NCI-H2227 (cell line): ENCODE measurements at regions not wholly inside any gene's neighbourhood (a gene's known extent, or its start where the extent isn't known, plus 50 kb on each side); places are given as distances from the start of the nearest gene placed in this dataset.
"Not testable (repeated sequence)": the region's sequence is repeated elsewhere in the genome, so short reads cannot be mapped to it uniquely, and the experiment has no call there.

Experiments used
- DNase-seq: peaks from one replicate; lab custom pipeline; 2025; ENCODE audit not compliant: unreplicated experiment; lab: John Stamatoyannopoulos, UW

DNA sequence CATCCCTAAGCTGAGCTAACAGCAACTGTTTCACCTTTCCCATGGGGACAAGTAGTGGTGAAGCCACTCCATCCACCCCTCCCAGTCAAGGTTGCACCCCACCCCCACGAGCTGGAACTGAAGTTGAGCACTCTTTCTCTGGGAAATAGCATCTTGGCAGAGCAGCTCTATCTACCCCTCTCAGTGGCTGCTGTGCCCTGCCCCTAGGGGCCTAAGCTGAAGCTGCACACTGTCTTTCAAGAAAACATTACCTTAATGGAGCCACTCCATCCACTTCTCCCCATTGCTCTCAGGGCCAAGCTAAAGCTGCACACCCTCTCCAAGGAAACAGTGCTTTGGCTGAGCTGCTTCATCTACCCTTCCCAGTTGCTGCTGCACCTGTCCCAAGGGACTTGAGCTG, 170.6 kb upstream of the CCDC196 start:
- no peak for DNase-seq

DNA sequence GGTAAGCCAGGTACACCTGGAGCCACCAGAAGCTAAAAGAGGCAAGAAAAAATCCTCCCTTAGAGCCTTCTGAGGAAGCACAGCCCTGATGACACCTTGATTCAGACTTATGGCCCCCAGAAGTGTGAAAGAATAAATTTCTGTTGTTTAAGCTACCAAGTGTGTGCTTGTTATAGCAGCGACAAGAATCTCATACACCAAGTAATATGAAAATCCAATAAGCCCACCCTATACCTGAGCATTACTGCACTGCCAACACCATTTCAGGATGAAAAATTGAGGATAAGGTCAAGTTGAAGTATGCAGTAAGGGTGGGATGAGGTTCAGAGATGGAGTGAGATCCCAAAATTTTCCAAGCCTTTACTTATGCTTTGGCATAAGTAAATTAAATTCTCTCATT, 163.6 kb upstream of the CCDC196 start:
- no peak for DNase-seq

DNA sequence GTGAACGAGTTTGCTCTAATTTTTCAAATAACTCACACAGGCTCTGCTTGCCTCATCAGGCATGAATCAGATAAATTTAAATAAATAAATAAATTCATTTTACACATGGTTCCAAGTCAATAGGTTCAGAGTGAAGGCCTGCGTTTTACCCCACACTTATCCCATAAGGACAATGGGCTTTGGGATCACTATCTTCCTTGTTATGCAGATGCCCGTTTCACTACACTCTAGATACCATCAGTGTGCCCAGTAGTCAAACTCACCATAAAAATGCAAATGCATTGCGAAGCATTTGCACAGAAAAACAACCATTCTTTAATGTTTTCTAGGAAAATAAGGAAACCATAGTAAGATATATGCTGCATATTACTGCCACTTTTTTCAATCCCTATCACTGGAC, 155.9 kb upstream of the CCDC196 start:
- no peak for DNase-seq

DNA sequence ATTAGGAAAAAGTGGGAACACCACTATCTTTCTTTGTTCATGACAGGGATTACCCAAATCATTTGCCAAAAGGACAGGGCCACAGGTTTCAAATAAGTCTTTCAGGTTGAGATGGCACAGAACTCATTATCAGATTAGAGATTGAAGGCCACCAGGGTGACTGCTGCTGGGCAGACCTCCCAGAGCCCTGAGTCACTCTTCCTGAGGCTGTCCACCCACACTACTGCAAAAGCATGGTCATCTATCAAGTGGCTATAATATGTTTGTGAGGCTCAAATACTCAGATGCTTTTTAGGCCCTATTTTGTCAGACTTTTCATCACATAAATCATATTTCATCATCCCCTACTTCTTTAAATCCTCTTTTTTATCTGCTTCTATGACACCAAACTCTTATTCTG, 155.3 kb upstream of the CCDC196 start:
- DNase-seq = no peak

DNA sequence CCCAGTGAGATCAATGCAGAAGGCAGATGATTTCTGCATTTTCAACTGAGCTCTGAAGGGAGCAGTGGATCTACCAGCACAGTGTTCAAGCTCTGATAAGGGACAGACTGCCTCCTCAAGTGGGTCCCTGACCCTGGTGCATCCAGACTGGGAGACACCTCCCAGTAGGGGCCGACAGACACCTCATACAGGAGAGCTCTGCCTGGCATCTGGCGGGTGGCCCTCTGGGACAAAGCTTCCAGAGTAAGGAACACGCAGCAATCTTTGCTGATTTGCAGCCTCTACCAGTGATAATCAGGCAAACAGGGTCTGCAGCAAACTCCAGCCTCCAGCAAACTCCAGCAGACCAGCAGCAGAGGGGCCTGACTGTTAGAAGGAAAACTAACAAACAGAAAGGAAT, 152.9 kb upstream of the CCDC196 start:
- DNase-seq = not testable (repeated sequence)

DNA sequence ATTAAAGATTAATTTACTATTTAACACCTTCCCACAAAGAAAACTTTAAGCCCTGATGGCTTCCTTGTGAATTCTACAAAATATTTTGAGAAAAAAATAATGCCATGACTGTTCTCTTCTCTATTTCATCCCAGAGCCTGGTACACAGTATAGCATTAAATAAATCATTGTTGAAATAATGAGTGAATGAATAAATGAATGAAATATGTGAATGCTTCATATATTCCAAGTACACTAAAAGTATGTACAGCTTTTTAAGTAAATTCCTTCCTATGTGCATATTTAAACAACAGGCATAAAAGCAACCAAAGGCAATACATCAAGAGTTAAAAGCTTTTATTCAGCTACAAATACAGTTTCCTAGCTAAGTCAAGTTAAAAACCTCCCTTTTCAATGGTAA, 144.9 kb upstream of the CCDC196 start:
- DNase-seq = no peak

DNA sequence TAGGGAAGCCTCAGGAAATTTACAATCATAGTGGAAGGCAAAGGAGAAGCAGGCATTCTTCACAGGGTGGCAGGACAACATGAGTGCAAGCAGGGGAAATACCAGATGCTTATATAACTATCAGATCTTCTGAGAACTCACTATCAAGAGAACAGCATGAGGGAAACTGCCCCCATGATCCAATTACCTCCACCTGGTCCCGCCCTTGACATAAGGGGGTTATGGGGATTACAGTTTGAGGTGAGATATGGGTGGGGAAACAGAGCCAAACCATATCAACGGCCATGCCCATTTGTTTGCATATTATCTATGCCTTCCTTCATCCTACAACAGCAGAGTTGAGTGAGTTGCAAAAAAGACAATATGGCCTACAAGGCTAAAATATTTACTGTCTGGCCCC, 140.2 kb upstream of the CCDC196 start:
- DNase-seq = no peak

DNA sequence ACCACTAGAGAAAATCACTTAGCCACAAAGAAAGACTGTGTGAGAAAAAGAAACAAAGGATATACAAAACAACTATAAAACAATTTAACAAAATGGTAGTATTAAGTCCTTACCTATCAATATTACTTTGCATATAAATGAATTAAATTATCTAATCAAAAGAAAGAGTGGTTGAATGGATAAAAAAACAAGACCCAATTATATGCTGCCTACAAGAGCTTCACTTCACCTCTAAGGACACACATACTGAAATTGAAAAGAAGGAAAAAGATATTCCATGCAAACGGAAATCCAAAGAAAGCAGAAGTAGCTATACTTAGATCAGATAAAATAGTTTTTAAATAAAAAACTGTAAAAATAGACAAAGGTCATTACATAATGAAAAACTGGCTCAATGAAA, 134.9 kb upstream of the CCDC196 start:
- DNase-seq = no peak

DNA sequence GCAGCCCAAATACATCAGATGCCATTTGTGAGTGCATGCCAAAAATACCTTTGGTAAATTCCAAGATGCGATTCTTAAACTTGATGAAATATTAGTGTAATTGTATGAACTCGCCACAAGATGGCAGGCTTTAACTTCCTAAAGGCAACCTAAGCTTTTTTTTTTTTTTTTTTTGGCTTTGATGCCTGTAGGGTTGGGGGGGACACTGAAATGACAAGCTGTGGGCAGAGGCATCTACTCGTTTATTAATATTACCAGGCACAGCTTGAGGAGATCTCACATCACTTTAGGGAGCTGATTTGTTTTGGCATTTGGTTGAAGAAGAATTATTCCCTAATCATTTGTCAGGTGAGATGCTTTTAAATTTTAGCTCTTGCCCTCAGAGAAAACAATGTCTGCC, 126.7 kb upstream of the CCDC196 start:
- DNase-seq = peak; percentile 73

DNA sequence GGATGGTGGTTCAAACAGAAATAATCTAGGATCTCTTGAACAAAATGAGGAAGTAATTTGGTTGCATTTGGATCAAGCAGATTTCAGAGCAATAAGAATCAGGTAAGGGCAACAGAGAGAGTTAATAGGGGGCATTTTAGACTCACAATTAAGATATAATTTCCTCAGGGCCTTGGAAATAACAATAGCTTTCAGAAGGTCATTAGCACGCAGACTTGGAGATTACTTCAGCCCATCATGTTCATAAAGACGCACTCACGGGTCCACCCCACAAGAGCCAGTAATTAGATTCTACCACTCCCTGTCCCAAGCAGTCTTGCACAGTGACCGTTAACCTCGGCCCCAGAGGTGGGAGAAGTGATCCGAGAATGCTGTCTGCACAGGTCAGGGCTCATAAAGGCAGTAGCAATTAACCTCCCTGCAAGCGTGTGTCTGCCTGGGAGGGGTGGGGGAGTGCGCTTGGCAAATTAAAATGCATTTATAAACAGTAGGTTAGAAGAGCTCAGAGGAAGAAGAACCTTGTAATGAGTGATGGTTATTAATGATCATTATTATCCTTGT, 125.7 kb upstream of the CCDC196 start:
- DNase-seq = peak; percentile 17

DNA sequence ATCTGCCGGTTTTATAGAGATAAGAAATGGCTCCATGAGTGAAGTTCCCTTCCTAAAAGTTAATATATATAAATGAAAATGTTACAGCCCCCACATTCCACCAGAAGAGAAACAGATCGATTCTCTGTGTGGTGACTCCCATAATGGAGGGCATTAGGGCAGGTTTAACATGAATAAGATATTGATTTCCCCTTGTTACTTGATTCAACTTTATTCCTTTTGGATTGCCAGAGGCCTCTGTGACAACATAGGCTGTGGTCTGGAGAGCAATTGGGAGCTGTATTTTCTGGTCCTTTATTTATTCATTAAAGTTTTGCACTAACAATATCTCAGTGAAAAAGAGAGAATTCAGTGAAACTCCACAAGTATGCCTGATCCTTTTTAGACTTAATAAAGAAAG, 125.2 kb upstream of the CCDC196 start:
- DNase-seq = no peak

DNA sequence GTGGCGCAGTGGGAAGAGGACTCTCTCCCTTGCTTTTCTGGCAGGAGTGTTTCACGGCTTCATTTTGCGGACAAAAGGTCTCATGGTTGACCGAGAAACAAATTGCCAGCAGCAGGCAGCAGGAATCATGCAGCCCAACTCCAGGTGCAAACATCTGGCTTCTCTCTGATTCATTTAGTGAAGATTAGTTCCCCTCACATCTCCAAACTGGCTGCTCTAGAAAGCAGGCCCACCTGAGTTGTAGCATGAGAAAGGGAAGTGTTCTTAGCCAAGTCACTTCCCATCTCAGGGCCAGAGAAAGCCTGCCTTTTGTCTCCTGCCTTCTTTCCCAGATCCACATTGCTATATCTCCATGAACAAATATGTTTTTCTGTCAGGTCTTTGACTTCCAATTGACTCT, 120.8 kb upstream of the CCDC196 start:
- no peak for DNase-seq

DNA sequence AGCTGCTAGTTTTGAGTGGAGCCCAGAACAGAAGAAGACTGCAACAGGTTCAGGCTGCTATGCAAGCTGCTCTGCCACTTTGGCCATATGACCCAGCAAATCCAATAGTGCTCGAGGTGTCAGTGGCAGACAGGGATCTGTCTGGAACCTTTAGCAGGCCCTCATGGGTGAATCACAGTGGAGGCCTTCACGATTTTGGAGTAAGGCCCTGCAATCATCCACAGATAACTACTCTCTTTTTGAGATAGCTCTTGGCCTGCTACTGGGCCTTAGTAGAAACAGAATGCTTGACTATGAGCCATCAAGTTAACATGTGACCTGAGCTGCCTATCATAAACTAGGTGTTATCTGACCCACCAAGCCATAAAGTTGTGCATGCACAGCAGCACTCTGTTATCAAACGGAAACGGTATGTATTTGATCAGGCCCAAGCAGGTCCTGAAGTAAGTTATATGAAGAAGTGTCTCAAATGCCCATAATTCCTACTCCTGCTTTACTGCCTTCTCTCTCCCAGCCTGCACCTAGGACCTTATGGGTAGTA, 116.9 kb upstream of the CCDC196 start:
- DNase-seq = no peak

DNA sequence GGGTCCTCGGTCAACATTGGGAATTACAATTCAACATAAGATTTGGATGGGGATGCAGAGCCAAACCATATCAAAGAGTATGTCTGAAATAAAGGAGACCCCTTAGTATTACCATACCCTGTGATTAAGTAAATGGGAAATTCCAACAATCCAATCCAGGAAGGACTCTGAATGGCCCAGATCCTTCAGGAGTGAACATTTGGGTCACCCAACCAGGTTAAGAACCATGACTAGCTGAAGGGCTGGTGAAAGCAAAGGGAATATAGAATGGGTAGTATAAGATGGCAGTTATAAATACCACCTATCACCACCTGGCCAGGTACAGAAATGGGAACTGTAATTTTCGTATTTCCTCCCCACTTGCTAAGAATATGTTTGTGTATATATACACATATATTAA, 114.4 kb upstream of the CCDC196 start:
- DNase-seq = no peak

DNA sequence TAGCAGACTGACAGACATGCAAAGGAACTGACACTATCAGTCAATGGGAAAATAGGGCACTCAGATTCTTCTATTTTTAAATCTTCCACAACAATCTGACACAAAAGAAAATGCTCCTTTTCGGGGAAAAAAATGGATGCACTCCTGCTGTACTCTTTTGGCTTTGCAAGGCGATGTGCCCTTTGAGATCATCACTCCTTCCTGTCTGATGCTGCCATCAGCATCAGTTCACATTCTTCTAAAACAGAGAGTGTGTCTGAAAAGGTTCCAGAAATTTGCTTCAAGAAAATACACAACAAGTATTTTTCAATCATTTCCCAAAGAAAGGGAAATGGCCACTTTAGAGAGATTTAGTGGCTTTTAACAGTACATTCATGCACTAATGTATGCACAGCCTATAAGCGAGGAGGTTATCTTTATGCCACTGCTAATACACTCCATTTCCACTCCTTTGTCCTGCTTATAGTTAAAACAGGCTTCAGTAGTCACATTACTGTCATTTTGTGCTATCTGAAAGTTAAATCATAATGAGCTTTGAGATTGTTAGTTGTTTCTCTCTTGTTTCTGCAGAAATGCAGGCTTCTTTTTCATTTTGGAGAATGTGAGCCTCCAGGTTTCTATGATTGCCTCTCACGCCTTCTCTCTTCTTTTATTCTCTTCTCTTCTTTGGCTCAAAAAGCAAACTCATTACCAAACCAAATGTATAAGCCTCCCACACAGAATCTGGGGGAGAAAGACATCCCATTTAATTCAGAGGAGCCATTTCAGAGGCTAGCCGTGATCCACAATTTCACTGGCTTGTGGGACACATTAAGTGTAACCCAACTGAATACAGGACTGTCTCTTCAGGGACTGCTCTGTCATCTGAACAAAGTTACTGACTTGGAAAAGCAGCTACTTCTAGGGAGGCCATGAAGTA, 110.9 kb upstream of the CCDC196 start:
- DNase-seq = no peak

DNA sequence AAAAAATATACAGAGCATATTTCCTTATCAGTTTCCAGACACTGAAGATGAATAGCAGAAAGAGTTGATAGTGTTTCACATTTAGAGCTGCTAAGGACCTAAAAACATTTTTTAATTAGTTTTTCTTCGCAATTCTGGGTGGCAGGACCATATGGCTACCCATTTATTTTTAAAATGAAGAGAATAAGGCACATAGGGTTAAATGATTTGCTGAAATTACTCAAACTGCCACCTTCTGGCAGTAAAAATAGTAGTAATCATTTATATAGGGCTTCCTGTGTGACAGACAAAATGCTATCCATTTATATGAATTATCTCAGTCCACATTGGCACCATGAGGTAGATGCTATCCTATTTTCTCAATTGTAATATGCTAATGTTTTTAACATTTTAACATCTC, 108.6 kb upstream of the CCDC196 start:
- DNase-seq = peak; percentile 19

DNA sequence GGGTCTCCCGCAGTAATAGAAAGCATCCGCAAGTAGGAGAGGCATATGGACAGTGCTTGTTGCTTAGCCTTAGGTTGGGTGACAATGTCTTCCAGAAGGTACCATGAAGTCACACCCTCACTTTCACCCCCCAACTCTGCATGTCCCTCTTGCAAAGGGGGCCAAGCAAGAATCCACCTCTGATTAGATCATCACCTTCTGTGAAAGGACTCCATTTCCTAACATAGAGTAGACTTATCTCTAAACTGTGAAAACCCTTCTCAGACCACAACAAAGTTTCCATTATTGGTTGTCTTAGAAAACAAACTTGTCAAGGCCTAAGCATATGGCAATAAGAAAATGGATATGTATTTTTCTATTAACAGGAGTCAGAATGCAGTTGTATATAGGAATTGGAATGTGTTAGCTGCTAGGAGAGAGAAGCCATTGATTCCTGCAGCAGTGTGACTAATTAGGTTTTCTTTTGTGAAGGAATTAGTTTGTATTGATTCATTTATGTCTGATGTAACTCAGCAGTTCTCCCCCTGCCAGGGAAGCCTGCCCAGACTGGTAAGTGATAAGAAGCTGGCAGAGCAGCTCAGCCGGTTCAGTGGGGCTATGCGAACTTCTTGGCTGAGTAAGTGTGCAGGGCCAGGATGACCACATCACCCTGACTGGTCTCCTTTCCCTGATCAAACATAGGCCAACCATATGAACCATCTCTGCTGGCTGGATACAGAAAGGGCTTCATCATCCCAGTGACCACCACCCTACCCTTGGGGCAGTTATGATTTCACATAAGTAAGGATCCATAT, 107.3 kb upstream of the CCDC196 start:
- no peak for DNase-seq

DNA sequence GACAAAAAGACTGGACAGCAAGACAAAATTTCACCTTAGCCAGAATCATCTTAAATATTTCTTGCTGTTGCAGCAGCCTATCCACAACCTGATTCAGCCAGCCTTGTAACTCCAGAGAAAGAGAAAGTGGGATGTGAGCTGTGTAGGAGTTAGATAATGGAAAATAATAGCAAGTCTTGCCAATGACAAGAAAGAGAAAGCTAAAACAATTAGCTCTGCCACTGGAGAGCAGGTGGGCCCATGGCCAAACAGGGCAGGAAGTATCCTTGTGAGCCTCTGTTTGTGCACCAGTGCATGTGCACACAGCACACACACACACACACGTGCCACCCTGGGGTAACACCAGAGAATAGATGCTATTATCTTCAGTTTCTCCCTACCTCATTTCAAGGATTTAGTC, 106.0 kb upstream of the CCDC196 start:
- peak; percentile 10 for DNase-seq

DNA sequence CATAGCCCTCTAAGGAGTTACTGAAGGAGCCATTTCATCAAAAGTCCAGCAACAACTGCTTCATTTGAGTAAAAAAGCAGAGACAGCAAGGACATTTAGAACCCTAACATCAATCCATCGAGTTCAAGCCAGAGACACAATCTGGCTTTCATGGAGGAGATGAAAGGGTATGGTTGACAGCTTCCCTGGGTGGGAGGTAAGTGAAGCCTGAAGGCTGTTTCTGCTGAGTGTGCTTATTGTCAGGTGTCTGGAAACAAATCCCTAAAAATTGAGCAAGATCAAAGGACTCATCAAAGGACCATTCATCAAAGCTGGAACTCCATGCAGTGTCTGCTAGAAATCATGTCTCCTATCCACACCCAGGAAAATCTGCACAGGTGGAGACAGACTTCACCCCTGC, 104.4 kb upstream of the CCDC196 start:
- DNase-seq = no peak

DNA sequence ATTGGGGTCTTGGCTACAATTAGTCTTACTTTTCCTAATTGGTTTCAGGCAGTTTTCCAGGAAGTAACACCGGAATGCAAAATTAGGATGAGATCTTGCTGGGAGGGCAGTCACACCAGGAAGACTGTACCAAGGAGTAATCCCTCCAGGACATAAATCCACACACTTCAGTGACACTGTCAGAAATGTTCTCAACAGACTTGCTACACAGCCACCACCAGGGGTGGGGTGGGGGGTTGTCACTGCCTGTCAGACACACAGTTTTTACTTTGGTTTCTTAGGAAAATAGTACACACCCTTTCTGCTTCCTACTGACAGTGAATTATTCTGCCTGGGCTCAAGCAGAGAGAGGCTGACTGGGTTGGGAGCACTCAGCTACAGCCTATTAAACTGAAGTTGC, 102.9 kb upstream of the CCDC196 start:
- no peak for DNase-seq

DNA sequence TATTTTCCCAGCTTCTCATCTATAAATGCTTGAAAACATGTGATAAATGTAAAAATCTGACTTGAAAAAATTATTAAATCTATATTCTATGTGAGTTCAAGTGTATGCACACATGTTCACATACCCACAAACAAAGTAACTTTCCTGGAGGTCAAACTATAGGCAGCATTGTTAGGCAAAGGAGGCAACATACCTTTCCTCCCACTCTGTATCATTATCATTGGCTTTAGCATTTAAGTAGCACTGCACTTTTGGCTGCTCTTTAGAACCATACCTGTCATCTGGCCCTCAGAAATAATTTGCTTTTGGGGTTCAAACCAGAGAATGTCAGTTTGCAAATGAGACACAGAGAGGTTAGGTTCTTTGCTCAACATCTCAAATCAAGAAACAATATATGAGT, 102.4 kb upstream of the CCDC196 start:
- DNase-seq = no peak

DNA sequence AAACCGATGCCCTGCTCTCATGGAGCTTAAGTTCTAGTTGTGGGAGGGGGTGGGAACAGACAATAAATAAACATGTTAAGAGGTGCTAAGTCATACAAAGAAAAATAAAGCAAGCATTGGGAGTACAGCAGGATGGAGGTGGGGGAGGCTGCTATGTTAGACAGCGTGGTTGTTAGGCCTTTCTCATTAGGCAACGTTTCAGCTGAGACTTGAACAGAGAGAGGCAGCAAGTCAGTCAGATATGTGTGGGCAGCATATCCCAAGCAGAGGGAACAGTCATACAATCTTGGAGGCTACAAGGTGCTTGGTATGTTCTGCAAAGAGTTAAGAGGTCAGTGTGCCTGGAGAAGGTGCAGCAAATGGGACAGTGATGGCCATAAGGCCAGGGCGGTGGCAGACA, 97.7 kb upstream of the CCDC196 start:
- no peak for DNase-seq
